Pancreas (tissue), 10 donors: ENCODE measurements at regions not wholly inside any gene's neighbourhood (a gene's known extent, or its start where the extent isn't known, plus 50 kb on each side); places are given as distances from the start of the nearest gene placed in this dataset.

Experiments
- ATAC-seq, 4 donors: fragments of 200-7000 bp; cut with Tn5 transposase; one replicate each; pipeline versions ENCODE4 v1.8.0 to v1.9.1; 2020; ENCODE audit warnings: mild to moderate bottlenecking in 4 of 4, moderate library complexity in 4 of 4
- DNase-seq, 6 donors: peaks; one replicate each; pipeline ENCODE4 v3.0.0-alpha.2; 2020
- FAIRE-seq: peaks from 2 replicates; lab custom pipeline; 2012; peaks lifted over from hg19 to GRCh38; lab: Jason Lieb, UNC
- H3K27ac ChIP-seq, 4 donors: fragments of 200-600 bp; sonication (generic); 1 replicate in 3 of 4; 2 replicates in 1 of 4; pipeline versions ENCODE4 v1.5.0 to v1.8.0; 2020
- H3K27me3 ChIP-seq, 4 donors: fragments of 200-600 bp; one replicate each; pipeline ENCODE4 v1.8.0; 2021
- H3K36me3 ChIP-seq, 3 donors: fragments of 200-600 bp; sonication (generic) in 1 of 3; one replicate each; pipeline versions ENCODE4 v1.5.0 to v1.8.0; 2020 to 2021
- H3K4me1 ChIP-seq, 3 donors: fragments of 200-600 bp; one replicate each; pipeline ENCODE4 v1.8.0; 2021
- H3K4me3 ChIP-seq, 4 donors: fragments of 200-600 bp; sonication (generic) in 2 of 4; one replicate each; pipeline versions ENCODE4 v1.5.0 to v1.8.0; 2020 to 2021
- H3K9me3 ChIP-seq, 4 donors: fragments of 200-600 bp; one replicate each; pipeline ENCODE4 v1.8.0; 2021
- CTCF ChIP-seq, 4 donors: fragments of 200-600 bp; sonication (generic) in 3 of 4; IDR thresholded peaks; one replicate each; pipeline versions ENCODE4 v1.5.0 to v1.8.0; 2021; ENCODE audit warnings: antibody characterized with exemption in 4 of 4
- WGBS, 2 donors: extraction: QIAGEN DNeasy Blood & Tissue Kit; methylation state at CpG; one replicate each; pipeline ENCODE4 v1.1.7; 2013; 5-methylcytosine and 5-hydroxymethylcytosine counted together
- intact Hi-C, 3 donors: fragments of 100-400 bp; cut with DNase I; formaldehyde crosslinking; loops; one replicate each; pipeline versions ENCODE4 v1.11.1 to v1.14.2; 2022
- donor health status: healthy with polysubstance abuse.
- donor health status: DM: no; HTN: no; CAD: no; lungs with moderate emphysema.
- donor health status: DM: no; HTN: no; CAD: no.
- donor health status: control.
- donor health status: control.
- donor health status: Bipolar disorder and iron deficiency.
- donor health status: DM: yes; HTN: yes; CAD: no.
- donor health status: DM: no; HTN: no; CAD: no.
- donor health status: DM: no; HTN: no; CAD: no.
- donor health status: DM: yes; HTN: yes; CAD: no.

GRCh38 chr15:66644869-66645268 is 57.2 kb upstream of the SMAD6 start:
- Histone ChIP-seq H3K27ac (no peak overlapping the region), H3K36me3 (no peaks in the 10 kb centered on the region), H3K9me3 (no peaks in the 10 kb centered on the region), H3K4me1 (no peaks in the 10 kb centered on the region), H3K4me3 (no peak overlapping the region), H3K27me3 (no peaks in the 10 kb centered on the region)
- TF ChIP-seq CTCF (IDR thresholded peaks at IDR 0.05) = no peak
- FAIRE-seq (no peak), ATAC-seq (no peak), DNase-seq (no peak)
- WGBS, 2 donors = 61 to 83% methylated on average over 5 of the region's 5 CpGs
- intact Hi-C loops = no loop called here

- 84 to 87% methylated on average over 9 of the region's 9 CpGs for WGBS, 2 donors
- DNase-seq (no peak), ATAC-seq (no peak), FAIRE-seq (no peak)
- Histone ChIP-seq H3K9me3 (no peaks in the 10 kb centered on the region), H3K27ac (no peak overlapping the region), H3K36me3 (no peaks in the 10 kb centered on the region), H3K27me3 (no peaks in the 10 kb centered on the region), H3K4me3 (no peak overlapping the region), H3K4me1 (no peaks in the 10 kb centered on the region)
- no peak for TF ChIP-seq CTCF (IDR thresholded peaks at IDR 0.05)
- intact Hi-C loops = no loop called here
Observed at GRCh38 chr15:66646308-66646707, 55.7 kb upstream of the SMAD6 start.

GRCh38 chr15:66646799-66647198 is 55.2 kb upstream of the SMAD6 start:
- Histone ChIP-seq H3K4me1 (no peaks in the 10 kb centered on the region), H3K27ac (no peak overlapping the region), H3K4me3 (no peak overlapping the region), H3K9me3 (no peaks in the 10 kb centered on the region), H3K36me3 (no peaks in the 10 kb centered on the region), H3K27me3 (no peaks in the 10 kb centered on the region)
- DNase-seq (no peak), FAIRE-seq (no peak), ATAC-seq (no peak)
- TF ChIP-seq CTCF (IDR thresholded peaks at IDR 0.05) = no peak
- intact Hi-C loops = no loop called here

- 63 to 70% methylated on average over 15 to 16 of the region's 16 CpGs for WGBS, 2 donors
- Histone ChIP-seq H3K27ac (no peak overlapping the region), H3K4me1 (no peaks in the 10 kb centered on the region), H3K27me3 (no peaks in the 10 kb centered on the region), H3K4me3 (no peak overlapping the region), H3K9me3 (no peaks in the 10 kb centered on the region), H3K36me3 (no peaks in the 10 kb centered on the region)
- no peak for TF ChIP-seq CTCF (IDR thresholded peaks at IDR 0.05)
- intact Hi-C loops = no loop called here
- FAIRE-seq = no peak
- ATAC-seq = peak in 2 of 4 donors; percentile 21 to 40
- DNase-seq = no peak
Observed at GRCh38 chr15:66647358-66647757, 54.7 kb upstream of the SMAD6 start.

- ATAC-seq (no peak), FAIRE-seq (no peak), DNase-seq (no peak)
- Histone ChIP-seq H3K36me3 (no peaks in the 10 kb centered on the region), H3K27me3 (no peaks in the 10 kb centered on the region), H3K4me1 (no peaks in the 10 kb centered on the region), H3K9me3 (no peaks in the 10 kb centered on the region), H3K4me3 (no peak overlapping the region), H3K27ac (no peak overlapping the region)
- WGBS, 2 donors = 76 to 95% methylated on average over 3 of the region's 3 CpGs
- no peak for TF ChIP-seq CTCF (IDR thresholded peaks at IDR 0.05)
- intact Hi-C loops = no loop called here
Observed at GRCh38 chr15:66648588-66648987, 53.4 kb upstream of the SMAD6 start.
